RCC 7860 (cell line): ENCODE measurements at regions not wholly inside any gene's neighbourhood (a gene's known extent, or its start where the extent isn't known, plus 50 kb on each side); places are given as distances from the start of the nearest gene placed in this dataset.
A peak's percentile ranks its signal among the peaks of the same experiment; 100 is the strongest.
"Not testable (repeated sequence)": the region's sequence is repeated elsewhere in the genome, so short reads cannot be mapped to it uniquely, and the experiment has no call there.

Experiments
- DNase-seq: peaks from one replicate; pipeline ENCODE4 v3.0.0-alpha.2; 2015; ENCODE audit warnings: low spot score
- FAIRE-seq: peaks from 2 replicates; lab custom pipeline; 2012; peaks lifted over from hg19 to GRCh38; lab: Jason Lieb, UNC

DNA sequence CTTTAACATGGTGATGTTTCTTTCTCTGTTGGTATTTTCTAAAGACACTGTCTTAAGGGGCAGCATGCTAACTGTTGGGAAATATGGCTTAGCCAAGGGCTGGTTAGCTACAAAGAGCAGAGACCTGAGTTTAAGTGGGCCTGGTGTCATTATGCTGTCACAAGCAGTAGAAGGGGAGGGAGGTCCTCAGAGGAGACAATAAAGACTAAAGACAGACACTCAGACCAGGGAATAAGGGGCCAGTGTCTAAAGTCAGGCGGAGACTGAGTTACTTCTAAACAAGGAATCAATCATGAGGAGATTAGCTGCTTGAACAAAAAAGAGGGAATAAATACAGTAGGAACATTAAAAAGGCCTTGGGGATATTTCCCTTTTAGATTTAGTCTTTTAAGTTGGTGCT, 142.7 kb upstream of the DPPA4 start:
- FAIRE-seq: no peak
- no peak for DNase-seq

DNA sequence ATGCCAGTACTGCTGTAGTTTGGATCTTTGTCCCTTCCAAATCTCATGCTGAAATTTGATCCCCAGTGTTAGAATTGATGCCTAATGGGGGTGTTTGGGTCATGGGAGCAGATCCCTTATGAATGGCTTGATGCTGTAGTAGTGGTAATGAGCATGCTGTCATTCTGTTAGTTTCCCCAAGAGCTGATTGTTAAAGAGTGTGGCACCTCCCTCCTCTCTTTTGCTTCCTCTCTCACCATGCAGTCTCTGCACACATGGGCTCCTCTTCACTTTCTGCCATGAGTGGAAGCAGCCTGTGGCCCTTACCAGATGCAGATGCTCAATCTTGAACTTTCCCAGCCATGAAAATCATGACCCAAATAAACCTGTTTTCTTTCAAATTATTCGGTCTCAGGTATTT, 141.3 kb upstream of the DPPA4 start:
- FAIRE-seq (no peak), DNase-seq (no peak)

DNA sequence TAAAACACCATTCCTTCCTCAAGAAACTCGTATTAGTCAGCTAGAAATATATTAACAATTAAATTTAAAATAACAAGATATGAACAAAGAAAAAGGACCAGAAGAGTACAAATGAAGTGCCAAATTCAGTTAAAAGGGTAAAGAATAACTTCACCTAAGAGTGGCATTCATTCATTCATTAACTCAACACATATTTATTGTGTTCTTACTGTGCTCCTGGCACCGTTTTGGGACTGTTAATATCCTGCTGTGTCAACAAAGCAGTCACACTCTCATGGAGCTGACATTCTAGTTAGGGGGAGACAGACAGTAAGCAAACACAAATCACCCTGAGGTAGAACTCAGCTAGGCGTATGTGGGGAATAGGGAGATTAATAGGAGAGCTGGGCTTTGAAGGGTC, 123.6 kb upstream of the DPPA4 start:
- peak; percentile 73 for FAIRE-seq

DNA sequence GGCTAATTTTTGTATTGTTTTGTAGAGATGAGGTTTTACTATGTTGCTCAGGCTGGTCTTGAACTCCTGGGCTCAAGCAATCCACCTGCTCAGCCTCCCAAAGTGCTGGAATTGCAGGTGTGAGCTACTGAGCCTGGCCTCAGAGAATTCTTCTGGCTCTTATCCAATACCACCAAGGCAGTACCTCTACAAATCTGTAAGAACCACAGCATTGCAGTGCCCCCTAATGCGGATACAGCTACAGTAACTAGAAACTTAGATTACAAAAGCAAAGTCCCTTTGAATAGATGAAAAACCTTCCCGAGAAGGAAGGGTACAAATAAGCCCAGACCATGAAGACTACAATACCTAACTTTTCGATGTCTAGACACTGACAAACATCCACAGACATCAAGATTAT, 107.9 kb upstream of the DPPA4 start:
- FAIRE-seq (no peak), DNase-seq (no peak)

More for the DNA sequence above, 123.6 kb upstream of the DPPA4 start:
- DNase-seq: peak; percentile 39

DNA sequence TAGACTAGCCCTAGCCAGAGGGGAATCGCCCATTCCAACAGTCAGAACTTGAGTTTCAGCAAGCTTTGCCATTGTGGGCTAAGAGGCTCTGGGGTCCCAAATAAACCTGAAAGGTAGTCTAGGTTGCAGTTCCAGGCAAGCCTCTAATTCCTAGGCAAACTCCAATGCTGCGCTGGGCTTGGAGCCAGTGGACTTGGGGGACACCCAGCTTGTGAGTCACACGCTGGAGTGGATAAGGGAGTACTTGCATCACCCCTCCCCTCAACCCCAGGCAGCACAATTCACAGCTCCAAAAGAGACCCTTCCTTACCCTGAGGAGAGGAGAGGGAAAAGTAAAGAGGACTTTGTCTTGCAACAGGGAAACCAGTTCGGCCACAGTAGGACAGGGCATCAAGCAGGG, 105.2 kb upstream of the DPPA4 start:
- DNase-seq: no peak
- FAIRE-seq: no peak

DNA sequence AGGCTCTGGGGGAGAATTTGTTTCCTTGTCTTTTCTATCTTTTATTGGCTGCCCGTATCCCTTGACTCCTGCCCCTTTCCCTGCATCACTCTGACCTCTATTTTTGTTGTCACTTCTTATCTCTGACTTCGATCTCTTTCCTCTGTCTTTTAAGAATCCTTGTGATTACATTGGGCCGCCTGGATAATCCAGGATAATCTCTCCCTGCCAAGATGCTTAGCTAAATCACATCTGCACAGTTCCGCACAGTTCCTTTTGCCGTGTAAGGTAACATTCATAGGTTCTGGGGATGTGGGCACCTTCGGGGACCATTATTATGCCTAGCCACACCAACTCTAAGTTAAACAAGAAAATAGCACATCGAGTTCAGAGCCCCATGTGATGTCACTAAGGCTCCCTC, 103.0 kb upstream of the DPPA4 start:
- no peak for FAIRE-seq

DNA sequence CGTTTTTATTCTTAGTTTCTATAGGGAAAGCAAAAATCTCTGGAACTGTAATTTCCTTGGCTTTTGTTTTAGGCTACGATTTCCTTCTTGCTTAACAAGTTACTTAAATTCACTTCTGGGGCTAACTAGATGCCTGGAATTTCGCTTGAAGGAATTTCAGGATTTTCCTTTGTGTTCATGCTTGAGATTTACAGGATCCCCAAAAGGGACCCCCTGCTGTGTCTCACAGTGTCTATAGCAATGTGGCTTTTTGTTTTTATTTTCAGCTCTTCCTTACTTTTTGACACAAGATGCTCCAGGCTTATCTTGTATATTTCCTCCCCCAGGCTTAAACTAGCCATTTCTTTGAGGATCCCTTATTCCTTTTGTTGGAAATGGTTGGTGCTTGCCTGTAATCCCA, 95.5 kb upstream of the DPPA4 start:
- DNase-seq: no peak
- no peak for FAIRE-seq

More for the DNA sequence above, 103.0 kb upstream of the DPPA4 start:
- DNase-seq: no peak

DNA sequence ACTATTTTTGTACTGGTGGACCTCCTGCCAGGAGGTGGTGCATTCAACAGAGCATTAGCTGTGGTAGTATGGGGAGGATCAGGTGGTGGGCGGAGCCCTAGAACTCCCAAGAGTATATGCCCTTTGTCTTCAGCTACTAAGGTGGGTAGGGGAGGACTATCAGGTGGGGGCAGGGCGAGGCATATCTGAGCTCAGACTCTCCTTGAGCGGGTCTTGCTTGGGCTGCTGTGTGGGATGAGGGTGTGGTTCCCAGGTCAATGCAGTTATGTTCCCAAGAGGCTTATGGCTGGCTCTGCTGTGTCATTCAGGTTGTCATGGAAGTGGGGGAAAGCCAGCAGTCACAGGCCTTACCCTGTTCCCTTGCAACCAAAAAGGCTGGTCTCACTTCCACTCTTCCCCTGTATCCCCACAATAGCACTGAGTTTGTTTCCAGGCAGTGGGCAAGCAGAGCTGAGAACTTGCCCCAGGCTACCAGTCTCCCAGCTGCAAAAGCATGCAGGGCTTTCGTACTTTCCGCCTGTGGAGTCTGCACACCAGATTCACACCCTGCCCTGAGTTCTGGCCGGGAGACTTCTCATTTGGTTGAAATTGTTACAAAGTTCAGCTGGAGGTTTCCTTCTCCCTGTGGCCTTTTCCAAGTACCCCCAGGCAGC, 93.7 kb upstream of the DPPA4 start:
- FAIRE-seq: no peak
- DNase-seq: no peak

DNA sequence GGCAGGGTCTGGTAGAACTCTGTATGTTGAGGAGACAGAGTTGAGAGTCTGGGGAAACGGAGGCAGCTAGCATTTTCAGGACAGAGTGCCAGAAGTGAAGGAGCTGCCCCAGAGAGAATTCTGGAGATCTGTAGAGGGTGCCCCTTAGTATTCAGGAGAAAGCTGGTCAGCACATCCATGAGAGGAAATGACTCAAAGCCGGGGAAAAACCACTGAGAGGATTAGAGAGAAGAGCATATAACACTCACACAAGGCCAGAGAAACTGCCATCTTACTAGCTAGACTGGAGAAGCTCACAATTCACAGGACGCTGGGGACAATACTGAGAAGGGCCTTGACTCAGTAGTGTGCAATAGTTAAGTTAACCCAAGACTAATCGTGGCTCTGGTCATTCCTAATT, 75.7 kb upstream of the DPPA4 start:
- FAIRE-seq (no peak), DNase-seq (no peak)

DNA sequence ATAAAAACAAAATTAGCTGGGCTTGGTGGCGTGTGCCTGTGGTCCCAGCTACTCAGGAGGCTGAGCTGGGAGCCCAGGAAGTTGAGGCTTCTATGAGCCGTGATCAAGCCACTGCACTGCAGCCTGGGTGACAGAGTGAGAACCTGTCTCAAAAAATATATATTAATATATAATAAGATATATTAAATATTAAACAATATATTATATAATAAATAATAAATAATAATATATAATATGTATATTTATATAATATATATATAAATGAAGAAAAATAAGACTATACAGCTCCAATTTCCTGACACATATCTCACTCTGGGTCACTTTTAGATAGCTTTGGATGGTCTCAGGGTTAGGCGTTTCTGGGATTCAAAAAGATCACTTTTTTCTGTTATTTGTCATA, 74.2 kb upstream of the DPPA4 start:
- DNase-seq: no peak
- FAIRE-seq: peak; percentile 2

DNA sequence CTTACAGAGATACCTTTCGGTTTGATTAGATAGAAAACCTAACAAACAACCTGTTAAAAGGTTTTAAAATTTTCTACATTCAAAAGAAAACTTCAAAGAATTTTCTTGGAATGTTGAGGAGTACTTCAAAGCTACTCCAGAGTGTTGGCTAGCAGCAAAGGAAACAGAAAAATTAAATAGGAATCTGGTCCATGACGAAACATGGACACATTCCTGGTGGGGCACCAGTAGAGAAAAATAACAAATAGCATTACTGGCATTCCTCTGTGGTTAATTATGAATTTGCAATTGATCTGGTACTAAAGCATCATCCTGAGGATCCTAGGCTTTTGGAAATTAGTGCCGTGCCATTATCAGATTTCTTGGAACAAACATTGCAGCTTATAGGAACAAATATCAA, 59.5 kb upstream of the DPPA4 start:
- FAIRE-seq: no peak

DNA sequence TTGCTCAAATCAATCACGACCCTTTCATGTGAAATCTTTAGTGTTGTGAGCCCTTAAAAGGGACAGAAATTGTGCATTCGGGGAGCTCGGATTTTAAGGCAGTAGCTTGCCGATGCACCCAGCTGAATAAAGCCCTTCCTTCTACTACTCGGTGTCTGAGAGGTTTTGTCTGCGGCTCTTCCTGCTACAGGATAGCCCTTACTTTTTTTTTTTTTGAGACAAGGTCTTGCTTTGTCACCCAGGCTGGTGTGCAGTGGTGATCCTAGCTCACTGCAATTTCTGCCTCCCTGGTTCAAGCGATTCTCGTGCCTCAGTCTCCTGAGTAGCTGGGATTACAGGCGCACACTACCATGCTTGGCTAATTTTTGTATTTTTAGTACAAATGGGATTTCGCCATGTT, 56.4 kb upstream of the DPPA4 start:
- not testable (repeated sequence) for FAIRE-seq, DNase-seq

More for the DNA sequence above, 59.5 kb upstream of the DPPA4 start:
- no peak for DNase-seq

DNA sequence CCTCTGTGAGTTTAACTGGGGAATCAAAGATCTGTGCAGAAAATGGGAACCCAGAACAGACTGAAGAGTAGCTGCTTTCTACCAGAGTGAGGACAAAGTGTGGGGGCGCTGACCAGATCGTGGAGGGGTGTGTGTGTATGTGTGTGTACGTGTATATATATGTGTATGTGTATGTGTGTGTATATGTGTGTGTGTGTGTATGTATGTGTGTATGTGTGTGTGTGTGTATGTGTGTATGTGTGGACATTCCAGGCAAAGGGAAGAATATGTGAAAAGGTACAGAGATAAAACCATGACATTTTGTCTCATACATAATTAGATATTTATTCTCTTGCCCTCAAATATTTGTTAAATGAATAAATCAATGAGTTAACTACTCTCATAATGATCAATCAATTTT, 54.9 kb upstream of the DPPA4 start:
- DNase-seq (no peak), FAIRE-seq (no peak)

DNA sequence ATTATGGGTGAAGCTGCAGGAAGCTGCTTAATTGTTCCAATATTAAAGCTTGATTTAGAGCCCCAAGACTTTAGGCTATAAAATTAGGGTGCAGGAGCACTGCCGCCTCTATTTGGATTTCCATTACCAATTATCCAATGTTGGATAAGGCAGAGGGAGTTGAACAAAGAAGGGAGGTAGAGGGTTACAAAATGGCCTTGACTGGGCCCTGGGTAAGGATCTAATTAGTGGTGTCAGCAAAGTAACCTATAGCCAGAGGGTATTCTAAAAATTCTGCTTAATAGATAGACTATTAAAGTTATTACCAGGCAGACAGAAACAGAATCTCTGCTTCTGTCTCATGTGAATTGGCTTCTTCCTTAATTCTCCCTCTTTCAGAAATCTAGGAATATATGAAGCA, 50.3 kb upstream of the DPPA4 start:
- DNase-seq (no peak), FAIRE-seq (no peak)

DNA sequence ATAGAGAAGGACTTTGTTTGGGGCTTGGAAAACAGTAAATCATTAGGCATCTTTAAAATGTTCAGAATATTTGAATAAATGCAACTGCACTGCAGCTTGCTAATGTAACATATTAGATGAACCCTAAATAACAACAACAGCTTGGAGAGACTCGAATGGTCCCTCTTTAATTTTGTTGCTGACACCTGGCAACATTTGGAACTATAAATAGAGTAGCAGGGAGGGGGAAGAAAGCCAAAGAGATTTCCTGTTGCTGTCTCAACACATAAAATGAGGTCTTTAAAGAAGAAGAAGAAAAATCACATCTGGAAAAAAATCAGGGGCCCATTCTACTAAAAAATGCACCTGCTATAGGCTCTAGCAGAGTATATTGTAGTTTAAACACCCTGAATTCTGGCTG, 49.9 kb upstream of the DPPA4 start:
- DNase-seq (no peak), FAIRE-seq (no peak)
